Type B pancreatic cell (in vitro differentiated cells): ENCODE measurements at regions not wholly inside any gene's neighbourhood (a gene's known extent, or its start where the extent isn't known, plus 50 kb on each side); places are given as distances from the start of the nearest gene placed in this dataset.
A peak's percentile ranks its signal among the peaks of the same experiment; 100 is the strongest.

Source experiments
- DNase-seq: peaks from one replicate; pipeline ENCODE4 v3.0.0; 2021; ENCODE audit warnings: mixed read lengths; ENCODE audit not compliant: unreplicated experiment; ENCODE audit errors: extremely low spot score
- H3K27ac Mint-ChIP-seq: 2 replicates; pipeline ENCODE4 v1.8.0; 2021; ENCODE audit warnings: mild to moderate bottlenecking, mixed read lengths
- H3K27me3 Mint-ChIP-seq: 2 replicates; pipeline ENCODE4 v1.8.0; 2021; ENCODE audit warnings: mixed read lengths
- H3K36me3 Mint-ChIP-seq: 2 replicates; pipeline ENCODE4 v1.8.0; 2021; ENCODE audit warnings: mixed read lengths
- H3K4me1 Mint-ChIP-seq: one replicate; pipeline ENCODE4 v1.8.0; 2021; ENCODE audit warnings: mixed read lengths; ENCODE audit not compliant: unreplicated experiment
- H3K4me3 Mint-ChIP-seq: 2 replicates; pipeline ENCODE4 v1.8.0; 2021; ENCODE audit warnings: mild to moderate bottlenecking, mixed read lengths
- H3K9me3 Mint-ChIP-seq: 2 replicates; pipeline ENCODE4 v1.8.0; 2021; ENCODE audit warnings: mixed read lengths
- CTCF ChIP-seq: fragments of 200-600 bp; sonication (generic); conservative IDR thresholded peaks from 2 replicates; pipeline ENCODE4 v1.5.0; 2021; ENCODE audit warnings: antibody characterized with exemption, mild to moderate bottlenecking

DNA sequence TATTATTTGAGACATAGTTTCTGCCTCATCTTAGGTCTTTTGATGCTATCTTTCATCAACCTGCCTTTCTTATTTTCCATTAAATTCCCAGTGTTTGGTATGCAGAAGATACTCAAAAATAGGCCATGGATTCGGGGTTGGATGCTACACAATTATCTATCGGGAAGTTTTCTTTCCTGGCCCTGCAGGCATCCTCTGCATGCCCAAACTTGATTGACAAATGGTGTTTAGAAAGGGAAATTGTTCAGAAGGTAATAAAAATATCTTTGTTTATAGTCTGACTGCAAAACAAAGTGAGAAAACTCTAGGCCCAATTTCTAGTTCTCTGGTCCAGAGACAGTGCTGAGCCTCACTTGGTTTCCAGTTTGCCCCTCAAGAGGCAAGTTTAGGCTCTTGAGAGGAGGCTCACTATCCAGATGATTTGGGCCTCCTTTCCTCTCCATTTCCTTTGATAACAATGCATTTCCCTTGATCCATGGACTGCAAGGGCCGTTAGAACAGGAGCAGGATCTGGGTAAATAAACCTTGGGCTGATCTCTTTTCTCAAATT is 157.1 kb upstream of the DPH6 start:
- peaks cover 45% of the 10 kb centered on the region for H3K4me1 Mint-ChIP-seq
- peaks cover 10% of the 10 kb centered on the region for H3K9me3 Mint-ChIP-seq
- no peak for TF ChIP-seq CTCF
- H3K4me3 Mint-ChIP-seq: no peak overlapping the region
- no peaks in the 10 kb centered on the region for H3K27me3 Mint-ChIP-seq
- no peaks in the 10 kb centered on the region for H3K36me3 Mint-ChIP-seq
- DNase-seq: no peak
- H3K27ac Mint-ChIP-seq: no peak overlapping the region

DNA sequence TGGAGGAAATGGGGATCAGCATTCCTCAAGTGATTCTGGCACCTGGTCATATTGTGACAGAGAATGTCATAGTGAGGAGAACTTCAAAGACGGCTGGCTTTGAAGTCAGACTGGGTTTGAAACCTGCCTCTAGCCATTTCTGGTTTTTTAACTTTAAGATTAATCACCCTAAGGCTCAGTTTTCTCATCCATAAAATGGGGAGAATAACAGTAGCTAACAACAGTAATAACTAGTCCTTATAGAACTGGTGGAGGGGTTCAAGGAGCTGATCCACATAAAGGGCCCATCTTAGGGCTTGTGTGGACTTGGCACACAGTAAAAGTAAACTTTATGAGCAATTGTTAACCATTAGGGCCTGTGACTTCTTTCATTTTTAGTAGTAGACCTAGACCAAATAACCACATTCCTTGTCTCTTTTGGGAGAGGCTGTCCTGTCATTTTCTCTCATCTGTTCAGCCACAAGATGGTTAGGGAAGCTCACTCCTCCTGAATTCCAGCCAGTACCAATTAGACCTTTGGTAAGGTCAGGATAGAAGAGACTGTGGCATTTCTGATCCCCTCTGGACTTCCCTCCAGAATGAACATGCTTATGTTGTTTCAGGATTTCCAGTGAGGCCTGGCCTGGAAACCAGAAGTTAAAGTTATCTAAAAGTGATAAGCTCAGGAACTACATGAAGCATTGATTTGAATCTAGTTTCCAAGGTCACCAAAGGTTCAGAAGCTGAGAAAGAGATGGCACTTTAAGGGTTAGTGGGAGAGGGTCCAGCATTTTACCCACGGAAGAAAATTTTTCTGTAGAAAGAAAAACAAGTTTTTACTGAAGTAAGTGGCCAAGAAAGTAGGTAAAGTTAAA is 159.3 kb upstream of the DPH6 start:
- H3K36me3 Mint-ChIP-seq: peaks cover 3% of the 10 kb centered on the region
- H3K27ac Mint-ChIP-seq: peak overlapping the region; percentile 55
- H3K9me3 Mint-ChIP-seq: peaks cover 4% of the 10 kb centered on the region
- peaks cover 28% of the 10 kb centered on the region for H3K4me1 Mint-ChIP-seq
- TF ChIP-seq CTCF: no peak
- H3K27me3 Mint-ChIP-seq: no peaks in the 10 kb centered on the region
- peak overlapping the region; percentile 28 for H3K4me3 Mint-ChIP-seq
- no peak for DNase-seq

DNA sequence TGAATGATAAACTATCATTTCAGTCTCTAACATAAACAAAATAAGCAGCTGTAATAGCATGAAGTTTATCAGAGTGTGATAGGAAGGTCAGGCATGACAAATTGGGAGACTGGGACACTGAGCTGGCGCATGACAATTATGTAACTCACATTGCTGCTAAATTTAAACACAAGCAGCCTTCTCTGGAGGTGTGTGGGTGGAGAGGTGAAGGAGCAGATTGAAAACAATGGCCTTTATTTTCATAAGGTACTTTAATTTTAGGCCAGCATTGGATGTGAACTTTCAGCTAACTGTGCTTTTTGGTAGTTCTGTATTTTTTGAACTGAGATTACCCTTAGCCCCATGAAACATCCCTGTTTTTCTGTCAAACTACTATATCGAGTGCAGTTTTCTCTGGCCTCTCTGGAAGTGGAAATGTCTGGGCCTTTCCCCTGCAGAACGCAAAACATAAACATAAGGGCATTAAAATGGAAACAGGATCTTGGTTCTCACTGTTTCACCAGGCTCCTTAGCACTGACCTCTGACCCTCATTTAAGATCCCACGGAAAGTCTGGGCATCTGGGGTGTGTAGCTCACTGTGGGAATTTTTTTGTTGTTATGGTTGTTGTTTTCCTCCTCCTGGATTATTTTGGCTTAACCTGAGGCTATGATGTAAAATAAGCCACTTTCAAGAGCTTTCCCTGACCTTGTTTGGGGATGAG is 160.1 kb upstream of the DPH6 start:
- no peaks in the 10 kb centered on the region for H3K27me3 Mint-ChIP-seq
- peaks cover 3% of the 10 kb centered on the region for H3K36me3 Mint-ChIP-seq
- H3K4me1 Mint-ChIP-seq: peaks cover 31% of the 10 kb centered on the region
- peak overlapping the region; percentile 50 for H3K4me3 Mint-ChIP-seq
- DNase-seq: no peak
- H3K9me3 Mint-ChIP-seq: peaks cover 3% of the 10 kb centered on the region
- no peak overlapping the region for H3K27ac Mint-ChIP-seq
- no peak for TF ChIP-seq CTCF

DNA sequence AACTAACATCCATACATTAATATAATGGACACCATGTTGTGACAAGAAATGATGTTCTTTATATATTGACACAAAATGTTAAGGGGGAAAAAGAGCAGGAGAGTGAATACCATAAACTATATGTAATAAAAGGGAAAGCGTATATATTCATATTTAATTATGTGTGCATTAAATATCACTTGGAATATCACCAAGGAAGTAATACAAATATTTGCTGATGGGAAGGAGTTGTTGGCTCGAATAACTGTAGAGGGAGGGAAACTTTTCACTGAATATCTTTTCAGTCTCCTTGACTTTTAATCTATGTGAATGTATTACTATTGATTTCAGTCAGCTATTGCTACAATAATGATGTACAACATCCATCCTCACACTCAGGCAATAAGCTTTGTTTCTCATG is 167.0 kb upstream of the DPH6 start:
- TF ChIP-seq CTCF: no peak
- H3K9me3 Mint-ChIP-seq: peaks cover 18% of the 10 kb centered on the region
- peaks cover 8% of the 10 kb centered on the region for H3K4me1 Mint-ChIP-seq
- H3K27ac Mint-ChIP-seq: no peak overlapping the region
- H3K27me3 Mint-ChIP-seq: no peaks in the 10 kb centered on the region
- no peak overlapping the region for H3K4me3 Mint-ChIP-seq
- DNase-seq: no peak
- peaks cover 3% of the 10 kb centered on the region for H3K36me3 Mint-ChIP-seq

GRCh38 chr15:35713733-35714132 is 167.8 kb upstream of the DPH6 start:
- Mint-ChIP-seq H3K9me3 (peaks cover 18% of the 10 kb centered on the region), H3K4me3 (no peak overlapping the region), H3K36me3 (peaks cover 3% of the 10 kb centered on the region), H3K27me3 (no peaks in the 10 kb centered on the region), H3K27ac (no peak overlapping the region), H3K4me1 (peaks cover 8% of the 10 kb centered on the region)
- no peak for TF ChIP-seq CTCF
- no peak for DNase-seq
